KOPT-K1 (cell line): ENCODE measurements at regions not wholly inside any gene's neighbourhood (a gene's known extent, or its start where the extent isn't known, plus 50 kb on each side); places are given as distances from the start of the nearest gene placed in this dataset.
"Not testable (repeated sequence)": the region's sequence is repeated elsewhere in the genome, so short reads cannot be mapped to it uniquely, and the experiment has no call there.

Experiments
- H3K27ac ChIP-seq: fragments of 200-600 bp; sonication (generic); 2 replicates; pipeline ENCODE4 v1.5.1; 2016; ENCODE audit warnings: antibody characterized with exemption, mild to moderate bottlenecking, low read depth, low read length; ENCODE audit not compliant: poor library complexity, severe bottlenecking
- H3K36me3 ChIP-seq: fragments of 200-600 bp; sonication (generic); 2 replicates; pipeline ENCODE4 v1.5.1; 2017; ENCODE audit warnings: antibody characterized with exemption, mild to moderate bottlenecking, low read length, moderate library complexity; ENCODE audit not compliant: insufficient read depth
- H3K9me3 ChIP-seq: fragments of 200-600 bp; sonication (generic); 2 replicates; pipeline ENCODE4 v1.5.1; 2017; ENCODE audit warnings: antibody characterized with exemption, low read length, mild to moderate bottlenecking; ENCODE audit not compliant: insufficient read depth, poor library complexity, severe bottlenecking

DNA sequence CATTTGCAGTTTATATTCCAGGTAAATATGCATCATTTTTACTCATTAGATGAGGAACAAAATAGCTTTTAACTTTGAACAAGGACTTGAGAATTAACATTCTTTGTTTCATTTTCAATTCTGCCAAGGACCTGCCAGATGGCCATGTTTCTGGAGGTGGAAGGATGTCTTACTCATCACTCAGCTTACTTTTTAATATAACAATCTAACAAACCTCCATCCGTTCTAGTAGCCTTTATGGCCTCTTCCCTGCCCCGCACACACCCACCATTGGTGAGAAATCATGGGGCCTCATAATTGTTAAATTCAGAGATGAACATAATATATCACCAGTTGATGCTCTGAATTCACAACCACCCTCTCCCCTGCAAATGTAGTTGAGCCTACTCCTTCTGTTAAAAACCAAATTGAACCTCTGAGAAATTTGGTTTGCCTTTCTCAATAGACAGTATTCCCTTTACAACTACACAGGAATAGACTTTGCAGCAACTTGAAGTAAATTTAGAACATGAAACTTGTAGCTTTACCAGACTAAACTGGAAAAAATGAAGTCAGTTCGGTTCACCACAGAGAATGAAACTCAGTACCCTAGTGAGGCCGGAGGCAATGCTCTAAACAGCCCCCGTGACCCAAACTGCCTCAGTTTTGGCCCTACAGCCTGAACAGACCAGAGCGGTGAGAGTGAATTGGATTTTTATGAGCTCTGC is 50.1 kb upstream of the ACSL4 start:
- Histone ChIP-seq H3K27ac (no peak overlapping the region), H3K9me3 (no peaks in the 10 kb centered on the region), H3K36me3 (no peaks in the 10 kb centered on the region)

DNA sequence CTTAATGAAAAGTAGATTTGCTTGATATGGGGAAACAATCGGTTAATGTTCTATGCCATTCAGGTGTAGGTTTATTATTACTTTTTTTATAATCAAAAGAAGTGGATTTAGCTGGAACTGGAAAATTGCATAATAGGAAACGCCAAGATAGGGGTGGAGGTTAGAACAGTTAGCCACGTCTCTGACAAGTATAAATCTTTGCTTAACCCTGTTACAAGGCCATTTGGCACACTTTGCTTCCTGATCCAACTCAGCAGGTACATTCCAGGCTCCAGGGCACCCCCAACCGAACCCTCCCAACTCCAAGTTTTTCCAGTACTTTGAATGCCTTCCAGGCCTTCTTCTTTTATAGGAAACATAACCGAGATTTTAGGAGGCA is 50.6 kb upstream of the ACSL4 start:
- no peak overlapping the region for H3K27ac ChIP-seq
- H3K9me3 ChIP-seq = no peaks in the 10 kb centered on the region
- no peaks in the 10 kb centered on the region for H3K36me3 ChIP-seq

- Histone ChIP-seq H3K9me3 (no peaks in the 10 kb centered on the region), H3K27ac (no peak overlapping the region), H3K36me3 (no peaks in the 10 kb centered on the region)
Observed at GRCh38 chrX:109785053-109785452, 52.0 kb upstream of the ACSL4 start.

DNA sequence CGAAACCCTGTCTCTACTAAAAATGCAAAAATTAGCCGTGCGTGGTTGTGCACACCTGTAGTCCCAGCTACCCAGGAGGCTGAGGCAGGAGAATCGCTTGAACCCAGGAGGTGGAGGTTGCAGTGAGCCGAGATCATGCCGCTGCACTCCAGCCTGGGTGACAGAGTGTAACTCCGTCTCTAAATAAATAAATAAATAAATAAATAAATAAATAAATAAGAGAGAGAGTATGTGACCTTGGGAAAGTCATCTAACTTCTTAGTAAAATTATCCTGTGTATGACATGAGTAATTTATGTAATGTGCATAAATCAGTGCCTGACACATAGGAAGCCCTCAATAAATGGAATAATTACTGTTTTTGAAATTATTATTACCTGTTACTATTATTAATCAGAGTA is 57.5 kb upstream of the ACSL4 start:
- H3K9me3 ChIP-seq, H3K36me3 ChIP-seq, H3K27ac ChIP-seq: not testable (repeated sequence)

- Histone ChIP-seq H3K27ac (no peak overlapping the region), H3K9me3 (no peaks in the 10 kb centered on the region)
Observed at GRCh38 chrX:109793191-109793590, 60.1 kb upstream of the ACSL4 start.

GRCh38 chrX:109795682-109796081 is 62.6 kb upstream of the ACSL4 start:
- Histone ChIP-seq H3K36me3 (no peaks in the 10 kb centered on the region), H3K27ac (no peak overlapping the region), H3K9me3 (no peaks in the 10 kb centered on the region)

More at GRCh38 chrX:109793191-109793590, 60.1 kb upstream of the ACSL4 start:
- H3K36me3 ChIP-seq = no peaks in the 10 kb centered on the region

- H3K9me3 ChIP-seq = no peaks in the 10 kb centered on the region
- no peaks in the 10 kb centered on the region for H3K36me3 ChIP-seq
- no peak overlapping the region for H3K27ac ChIP-seq
Observed at GRCh38 chrX:109797311-109797975, 64.4 kb upstream of the ACSL4 start.

- H3K9me3 ChIP-seq = no peaks in the 10 kb centered on the region
- H3K36me3 ChIP-seq = no peaks in the 10 kb centered on the region
- no peak overlapping the region for H3K27ac ChIP-seq
Observed at GRCh38 chrX:109812236-109812635, 79.2 kb upstream of the ACSL4 start.

GRCh38 chrX:109813236-109813635 is 80.2 kb upstream of the ACSL4 start:
- Histone ChIP-seq H3K27ac (no peak overlapping the region), H3K9me3 (no peaks in the 10 kb centered on the region), H3K36me3 (no peaks in the 10 kb centered on the region)

DNA sequence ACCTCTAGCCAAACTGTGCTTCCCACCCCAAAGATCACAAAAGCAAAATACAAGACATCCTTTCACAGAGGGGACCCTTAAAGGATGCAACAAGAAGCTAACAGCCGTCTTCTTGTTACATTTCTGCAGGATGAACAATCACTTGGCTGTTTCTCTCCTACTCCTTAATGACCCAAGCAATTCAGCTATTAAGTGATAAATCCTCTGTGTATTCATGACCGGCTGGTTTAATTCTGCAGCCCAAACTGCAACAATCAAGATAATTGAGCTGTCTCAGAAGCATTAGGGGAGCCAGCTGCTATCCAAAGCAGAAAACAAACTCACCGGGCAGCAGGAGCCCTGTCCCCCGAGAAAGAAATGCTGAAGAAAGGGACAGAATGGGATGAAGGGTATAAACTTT is 85.9 kb upstream of the ACSL4 start:
- no peak overlapping the region for H3K27ac ChIP-seq
- no peaks in the 10 kb centered on the region for H3K9me3 ChIP-seq
- H3K36me3 ChIP-seq = no peaks in the 10 kb centered on the region

DNA sequence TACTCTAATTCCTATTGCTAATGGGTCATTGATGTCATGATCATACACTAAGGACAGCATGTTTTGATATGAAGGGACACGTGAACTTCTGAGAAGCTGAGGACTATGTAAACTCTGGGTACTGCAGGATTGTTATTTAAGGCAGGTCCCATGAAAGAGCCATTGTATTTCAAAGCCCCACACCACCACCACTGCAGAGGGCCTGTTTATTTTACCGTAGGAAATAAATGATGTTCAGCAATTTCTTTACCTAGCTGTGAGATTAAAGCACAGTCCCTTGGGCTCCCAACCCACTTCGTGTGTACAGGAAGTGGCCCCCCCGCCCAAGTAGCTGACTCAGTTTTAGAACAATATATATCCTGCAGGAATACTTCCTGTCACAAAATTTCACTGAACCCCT is 89.8 kb upstream of the ACSL4 start:
- Histone ChIP-seq H3K36me3 (no peaks in the 10 kb centered on the region), H3K27ac (no peak overlapping the region), H3K9me3 (no peaks in the 10 kb centered on the region)

- Histone ChIP-seq H3K27ac (no peak overlapping the region), H3K36me3 (no peaks in the 10 kb centered on the region), H3K9me3 (no peaks in the 10 kb centered on the region)
Observed at GRCh38 chrX:109826954-109827708, 94.1 kb upstream of the ACSL4 start.

DNA sequence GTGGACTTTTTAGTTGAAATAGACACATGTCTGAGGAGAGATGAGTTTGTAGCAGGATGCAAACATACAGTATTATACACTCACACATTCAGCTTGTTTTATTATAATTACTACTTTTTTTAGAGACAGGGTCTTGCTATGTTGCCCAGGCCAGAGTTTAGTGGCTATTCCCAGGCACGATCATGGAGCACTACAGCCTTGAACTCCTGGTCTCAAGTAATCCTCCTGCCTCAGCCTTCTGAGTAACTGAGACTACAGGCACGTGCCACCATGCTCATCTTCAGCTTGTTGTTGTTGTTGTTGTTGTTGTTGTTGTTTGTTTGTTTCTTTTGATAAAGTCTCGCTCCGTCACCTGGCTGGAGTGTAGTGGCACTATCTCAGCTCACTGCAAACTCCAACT is 94.7 kb upstream of the ACSL4 start:
- H3K27ac ChIP-seq = no peak overlapping the region
- no peaks in the 10 kb centered on the region for H3K9me3 ChIP-seq
- no peaks in the 10 kb centered on the region for H3K36me3 ChIP-seq

GRCh38 chrX:109830157-109830703 is 97.2 kb upstream of the ACSL4 start:
- Histone ChIP-seq H3K36me3 (no peaks in the 10 kb centered on the region), H3K27ac (no peak overlapping the region), H3K9me3 (no peaks in the 10 kb centered on the region)

DNA sequence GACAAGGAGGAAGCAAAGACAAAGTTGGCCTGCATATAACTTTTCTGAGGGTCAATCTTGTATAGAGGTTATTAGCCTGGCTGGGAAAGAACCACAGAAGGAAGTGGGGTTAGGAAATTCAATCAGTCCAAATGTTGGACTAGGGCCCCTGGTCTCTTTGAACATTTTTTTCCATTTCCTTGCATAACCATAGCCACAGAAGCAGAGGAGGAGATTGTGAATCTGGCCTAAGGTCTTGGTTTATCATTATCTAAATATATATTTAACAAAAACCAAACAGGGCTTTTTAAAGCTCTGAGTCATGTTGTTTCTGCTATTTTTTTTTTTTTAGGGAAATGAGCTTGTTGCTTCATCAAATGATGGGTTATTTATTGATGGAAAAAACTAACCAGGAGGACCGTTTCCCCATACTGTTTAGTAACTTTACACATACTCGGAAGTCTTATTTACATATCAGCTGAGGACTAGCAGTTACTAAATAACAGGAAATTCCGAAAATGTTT is 97.7 kb upstream of the ACSL4 start:
- Histone ChIP-seq H3K27ac (no peak overlapping the region), H3K9me3 (no peaks in the 10 kb centered on the region), H3K36me3 (no peaks in the 10 kb centered on the region)
